Activated CD4-positive, alpha-beta T cell treated with anti-CD3 and anti-CD28 coated beads, Interleukin-2, amount 10 ng/mL, durations not matched to agents 7 days and 5 days (primary cell): ENCODE measurements at regions not wholly inside any gene's neighbourhood (a gene's known extent, or its start where the extent isn't known, plus 50 kb on each side); places are given as distances from the start of the nearest gene placed in this dataset.
A peak's percentile ranks its signal among the peaks of the same experiment; 100 is the strongest.
"Not testable (repeated sequence)": the region's sequence is repeated elsewhere in the genome, so short reads cannot be mapped to it uniquely, and the experiment has no call there.

Experiments used
- CTCF ChIA-PET: fragments of 350-600 bp; sonication (Branson Sonifier 250); formaldehyde crosslinking; loops from one replicate; lab custom pipeline; 2021; ENCODE audit warnings: antibody characterized with exemption; lab: Charles Lee
- POLR2A ChIA-PET: fragments of 350-600 bp; sonication (Branson Sonifier 250); formaldehyde crosslinking; loops from one replicate; lab custom pipeline; 2021; ENCODE audit warnings: antibody characterized with exemption; lab: Charles Lee
- DNase-seq: peaks from one replicate; pipeline ENCODE4 v3.0.0-alpha.2; 2020
- H3K27ac Mint-ChIP-seq: one replicate; pipeline ENCODE4 v1.8.0; 2021; ENCODE audit warnings: mild to moderate bottlenecking, moderate library complexity, mixed read lengths
- H3K27me3 Mint-ChIP-seq: one replicate; pipeline ENCODE4 v1.8.0; 2021; ENCODE audit warnings: mixed read lengths
- H3K36me3 Mint-ChIP-seq: one replicate; pipeline ENCODE4 v1.8.0; 2021; ENCODE audit warnings: low read depth, mixed read lengths
- H3K4me1 Mint-ChIP-seq: one replicate; pipeline ENCODE4 v1.8.0; 2021; ENCODE audit warnings: mixed read lengths
- H3K4me3 Mint-ChIP-seq: one replicate; pipeline ENCODE4 v1.8.0; 2021; ENCODE audit warnings: mild to moderate bottlenecking, moderate library complexity, mixed read lengths
- H3K9me3 Mint-ChIP-seq: one replicate; pipeline ENCODE4 v1.8.0; 2021; ENCODE audit warnings: mixed read lengths

DNA sequence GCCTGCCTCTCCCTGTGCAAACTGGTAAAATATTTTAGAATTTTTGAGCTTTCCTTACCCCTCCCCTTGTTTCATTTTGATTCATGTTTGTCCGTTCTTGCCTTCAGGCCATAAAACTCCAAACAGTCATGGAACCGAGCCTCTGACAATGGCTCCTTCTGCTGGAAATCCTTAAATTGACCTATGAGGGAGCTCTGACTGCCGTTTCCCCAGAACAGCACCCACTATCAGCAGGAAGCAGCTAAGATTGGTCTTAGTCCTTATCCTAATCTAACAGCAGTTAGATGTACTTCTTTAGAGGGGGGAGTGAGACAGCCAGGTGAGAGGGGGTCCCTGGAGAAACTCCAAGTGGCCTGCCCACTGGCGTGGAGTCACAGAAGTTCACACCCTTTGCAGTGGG is 106.7 kb downstream of the FAM174A start:
- Mint-ChIP-seq H3K27ac (no peak overlapping the region), H3K4me3 (no peak overlapping the region), H3K9me3 (no peaks in the 10 kb centered on the region), H3K36me3 (no peaks in the 10 kb centered on the region), H3K27me3 (no peaks in the 10 kb centered on the region), H3K4me1 (no peaks in the 10 kb centered on the region)
- no peak for DNase-seq
- POLR2A ChIA-PET, result no interaction called here
- CTCF ChIA-PET, result no interaction called here

- no peaks in the 10 kb centered on the region for H3K27me3 Mint-ChIP-seq
- peaks cover 7% of the 10 kb centered on the region for H3K4me1 Mint-ChIP-seq
- no peak overlapping the region for H3K4me3 Mint-ChIP-seq
- DNase-seq, result no peak
- H3K36me3 Mint-ChIP-seq, result no peaks in the 10 kb centered on the region
- no peak overlapping the region for H3K27ac Mint-ChIP-seq
- POLR2A ChIA-PET, result no interaction called here
- no peaks in the 10 kb centered on the region for H3K9me3 Mint-ChIP-seq
- CTCF ChIA-PET, result no interaction called here
Observed at GRCh38 chr5:100643473-100643872, 108.3 kb downstream of the FAM174A start.

- Mint-ChIP-seq H3K36me3 (no peaks in the 10 kb centered on the region), H3K9me3 (no peaks in the 10 kb centered on the region), H3K27ac (no peak overlapping the region), H3K27me3 (no peaks in the 10 kb centered on the region), H3K4me1 (peaks cover 7% of the 10 kb centered on the region), H3K4me3 (no peak overlapping the region)
- POLR2A ChIA-PET, result no interaction called here
- DNase-seq, result no peak
- CTCF ChIA-PET, result no interaction called here
Observed at GRCh38 chr5:100644185-100644584, 109.0 kb downstream of the FAM174A start.

GRCh38 chr5:100644776-100645175 is 109.6 kb downstream of the FAM174A start:
- CTCF ChIA-PET, result no interaction called here
- H3K9me3 Mint-ChIP-seq, result no peaks in the 10 kb centered on the region
- no peak overlapping the region for H3K4me3 Mint-ChIP-seq
- no peaks in the 10 kb centered on the region for H3K27me3 Mint-ChIP-seq
- no peak for DNase-seq
- peaks cover 7% of the 10 kb centered on the region for H3K4me1 Mint-ChIP-seq
- POLR2A ChIA-PET, result no interaction called here
- no peaks in the 10 kb centered on the region for H3K36me3 Mint-ChIP-seq
- H3K27ac Mint-ChIP-seq, result no peak overlapping the region

DNA sequence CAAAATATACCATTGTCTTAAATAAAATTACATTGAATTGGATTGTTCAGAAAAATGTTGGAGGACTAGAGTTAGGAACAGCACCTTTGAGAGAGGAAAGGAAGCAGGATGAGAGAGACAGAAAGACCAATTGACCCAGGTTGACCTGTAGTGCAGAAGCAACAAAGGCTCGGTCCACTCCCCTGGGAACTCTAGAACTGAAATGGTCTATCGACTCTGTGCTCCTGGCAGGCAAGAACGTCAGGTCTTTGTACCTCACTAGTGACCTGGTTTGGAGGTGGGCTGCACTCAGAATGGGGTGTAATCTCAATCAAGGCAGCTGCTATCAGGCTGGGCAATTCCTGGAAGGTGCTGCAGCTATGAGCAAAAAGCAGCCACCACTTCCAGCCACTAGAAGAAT is 110.8 kb downstream of the FAM174A start:
- ChIA-PET POLR2A (no interaction called here), CTCF (interaction anchor here (2.7 kb wide), 1 partner anchor 13 kb away, joined by 13 read pairs; no protein-coding TSS in a partner anchor)
- no peak for DNase-seq
- no peaks in the 10 kb centered on the region for H3K9me3 Mint-ChIP-seq
- H3K27me3 Mint-ChIP-seq, result peaks cover under 1% of the 10 kb centered on the region
- peaks cover 7% of the 10 kb centered on the region for H3K4me1 Mint-ChIP-seq
- no peak overlapping the region for H3K4me3 Mint-ChIP-seq
- no peak overlapping the region for H3K27ac Mint-ChIP-seq
- no peaks in the 10 kb centered on the region for H3K36me3 Mint-ChIP-seq

DNA sequence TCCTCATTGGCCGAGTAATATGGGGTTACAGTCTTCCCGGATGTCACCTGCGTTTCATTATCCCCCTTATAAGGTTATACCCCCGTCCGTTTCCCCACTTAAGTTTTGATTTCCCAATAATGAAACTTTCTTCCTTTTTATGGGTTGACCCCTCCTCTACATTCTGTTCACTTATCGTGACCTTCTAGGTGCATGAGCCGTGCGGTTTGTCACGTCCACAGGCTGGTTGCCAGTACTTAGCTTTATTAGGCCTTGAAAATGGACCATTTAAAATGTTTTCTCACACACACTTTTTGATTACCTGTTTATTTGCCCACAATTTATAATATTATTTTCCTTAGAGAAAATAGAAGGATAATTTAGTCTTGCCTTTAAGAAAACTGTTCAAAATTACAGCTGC is 111.5 kb downstream of the FAM174A start:
- H3K36me3 Mint-ChIP-seq, result no peaks in the 10 kb centered on the region
- H3K27ac Mint-ChIP-seq, result no peak overlapping the region
- no peaks in the 10 kb centered on the region for H3K9me3 Mint-ChIP-seq
- no peak for DNase-seq
- ChIA-PET CTCF (interaction anchor here (2.7 kb wide), 1 partner anchor 12 kb away, joined by 13 read pairs; no protein-coding TSS in a partner anchor), POLR2A (no interaction called here)
- H3K4me1 Mint-ChIP-seq, result peaks cover 7% of the 10 kb centered on the region
- no peak overlapping the region for H3K4me3 Mint-ChIP-seq
- peaks cover 4% of the 10 kb centered on the region for H3K27me3 Mint-ChIP-seq

- ChIA-PET POLR2A (no interaction called here), CTCF (interaction anchor here (2.7 kb wide), 1 partner anchor 11 kb away, joined by 13 read pairs; no protein-coding TSS in a partner anchor)
- H3K9me3 Mint-ChIP-seq, result no peaks in the 10 kb centered on the region
- no peak for DNase-seq
- no peak overlapping the region for H3K4me3 Mint-ChIP-seq
- H3K27ac Mint-ChIP-seq, result no peak overlapping the region
- H3K36me3 Mint-ChIP-seq, result no peaks in the 10 kb centered on the region
- peaks cover 7% of the 10 kb centered on the region for H3K4me1 Mint-ChIP-seq
- H3K27me3 Mint-ChIP-seq, result peaks cover 4% of the 10 kb centered on the region
Observed at GRCh38 chr5:100647461-100648230, 112.5 kb downstream of the FAM174A start.

DNA sequence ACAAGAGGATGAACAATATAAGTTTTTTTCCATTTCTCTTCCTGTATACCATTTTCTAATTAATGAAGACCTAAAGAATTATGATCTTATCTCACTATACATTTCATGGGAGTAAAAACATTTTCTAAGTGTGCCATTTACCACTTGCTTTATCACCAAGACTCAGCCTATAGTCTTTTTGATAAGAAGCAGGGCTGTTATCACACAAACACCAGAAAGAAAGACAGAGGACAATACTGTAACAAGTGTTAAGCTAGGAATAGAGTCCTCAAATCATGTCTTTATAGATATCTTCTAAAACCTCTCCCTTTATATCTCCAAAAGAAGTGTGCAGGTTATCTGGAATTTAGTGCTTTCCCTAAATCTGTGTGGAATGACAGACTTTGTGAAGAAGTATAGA is 119.7 kb downstream of the FAM174A start:
- ChIA-PET POLR2A (no interaction called here), CTCF (interaction anchor here (0.6 kb wide), 1 partner anchor 297 kb away, joined by 3 read pairs; no protein-coding TSS in a partner anchor)
- Mint-ChIP-seq H3K9me3 (no peaks in the 10 kb centered on the region), H3K4me1 (peaks cover 7% of the 10 kb centered on the region), H3K27me3 (peaks cover 9% of the 10 kb centered on the region), H3K4me3 (no peak overlapping the region), H3K36me3 (no peaks in the 10 kb centered on the region), H3K27ac (no peak overlapping the region)
- no peak for DNase-seq

GRCh38 chr5:100656771-100657170 is 121.6 kb downstream of the FAM174A start:
- H3K9me3 Mint-ChIP-seq, POLR2A ChIA-PET, H3K27ac Mint-ChIP-seq, H3K4me1 Mint-ChIP-seq, H3K36me3 Mint-ChIP-seq, H3K4me3 Mint-ChIP-seq, DNase-seq, H3K27me3 Mint-ChIP-seq: not testable (repeated sequence)
- CTCF ChIA-PET, result interaction anchor here (3.9 kb wide), 1 partner anchor 9 kb away, joined by 13 read pairs; no protein-coding TSS in a partner anchor

DNA sequence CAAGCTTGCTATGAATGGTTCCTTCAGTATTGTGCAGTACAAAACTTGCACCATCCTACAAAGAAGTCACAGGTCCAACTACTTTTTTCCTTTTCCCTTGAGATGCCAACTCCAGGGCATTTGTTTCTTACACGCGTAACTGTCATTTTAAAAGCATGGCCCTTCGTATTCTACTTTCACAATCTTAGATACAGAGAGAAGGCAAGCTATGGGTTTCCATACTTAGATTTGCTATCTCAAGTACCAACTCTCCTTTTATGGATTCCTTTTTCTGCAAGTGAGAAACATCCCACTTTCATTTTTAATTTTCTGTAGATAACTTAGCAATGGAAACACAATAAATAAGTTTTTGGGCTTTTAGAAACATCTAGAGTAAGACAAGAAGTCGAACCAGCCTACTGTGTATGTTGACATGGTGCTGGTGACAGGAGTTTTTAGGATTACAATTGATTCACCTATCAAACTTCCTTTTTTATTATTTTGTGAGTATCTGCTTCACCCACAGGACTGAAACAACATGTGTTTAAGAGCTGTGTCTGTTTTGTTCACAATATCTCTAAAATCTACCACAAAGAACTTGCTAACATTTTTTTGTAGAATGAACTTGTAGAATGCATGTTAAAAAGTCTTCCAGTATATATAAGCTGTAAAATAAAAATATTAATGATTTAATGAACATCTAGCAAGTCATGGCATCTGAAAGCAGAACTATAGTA is 124.1 kb downstream of the FAM174A start:
- H3K27ac Mint-ChIP-seq, result no peak overlapping the region
- H3K9me3 Mint-ChIP-seq, result no peaks in the 10 kb centered on the region

GRCh38 chr5:100664140-100664539 is 129.0 kb downstream of the FAM174A start:
- POLR2A ChIA-PET, result no interaction called here
- Mint-ChIP-seq H3K4me1 (peaks cover 18% of the 10 kb centered on the region), H3K9me3 (no peaks in the 10 kb centered on the region), H3K36me3 (peaks cover 1% of the 10 kb centered on the region), H3K27me3 (no peaks in the 10 kb centered on the region), H3K27ac (no peak overlapping the region), H3K4me3 (no peak overlapping the region)
- CTCF ChIA-PET, result no interaction called here
- DNase-seq, result no peak

More for the DNA sequence above, 124.1 kb downstream of the FAM174A start:
- DNase-seq, result no peak
- H3K4me3 Mint-ChIP-seq, result no peak overlapping the region
- POLR2A ChIA-PET, result no interaction called here
- H3K27me3 Mint-ChIP-seq, result peaks cover 1% of the 10 kb centered on the region
- peaks cover 8% of the 10 kb centered on the region for H3K4me1 Mint-ChIP-seq
- CTCF ChIA-PET, result interaction anchor here (3.9 kb wide), 1 partner anchor 12 kb away, joined by 13 read pairs; no protein-coding TSS in a partner anchor
- H3K36me3 Mint-ChIP-seq, result no peaks in the 10 kb centered on the region

DNA sequence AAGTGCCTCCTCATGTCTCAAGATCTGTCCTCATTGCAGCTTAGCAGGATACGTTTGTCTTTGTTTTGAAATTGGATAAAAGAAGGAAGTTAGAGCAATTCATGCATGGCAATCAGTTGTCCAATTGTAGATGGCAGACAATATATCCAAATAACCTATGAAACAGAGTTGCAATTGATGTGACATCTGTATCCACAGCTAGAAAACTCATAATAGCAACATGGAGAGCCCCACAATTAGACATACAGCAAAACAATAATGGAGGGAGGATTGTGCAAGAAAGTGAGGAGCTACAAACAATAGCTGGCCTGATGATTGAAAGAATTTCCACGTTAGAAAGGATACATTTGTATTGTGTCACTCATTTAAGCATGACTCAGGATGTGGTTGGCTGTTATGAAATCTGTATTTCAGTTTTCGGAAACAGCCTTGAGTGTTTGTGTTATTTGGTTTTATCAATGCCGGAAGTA is 132.0 kb downstream of the FAM174A start:
- DNase-seq, result peak; percentile 31
- Mint-ChIP-seq H3K4me3 (no peak overlapping the region), H3K9me3 (peaks cover 4% of the 10 kb centered on the region), H3K27me3 (no peaks in the 10 kb centered on the region), H3K4me1 (peaks cover 11% of the 10 kb centered on the region), H3K36me3 (peaks cover 1% of the 10 kb centered on the region), H3K27ac (peak overlapping the region; percentile 71)
- POLR2A ChIA-PET, result no interaction called here
- CTCF ChIA-PET, result no interaction called here

DNA sequence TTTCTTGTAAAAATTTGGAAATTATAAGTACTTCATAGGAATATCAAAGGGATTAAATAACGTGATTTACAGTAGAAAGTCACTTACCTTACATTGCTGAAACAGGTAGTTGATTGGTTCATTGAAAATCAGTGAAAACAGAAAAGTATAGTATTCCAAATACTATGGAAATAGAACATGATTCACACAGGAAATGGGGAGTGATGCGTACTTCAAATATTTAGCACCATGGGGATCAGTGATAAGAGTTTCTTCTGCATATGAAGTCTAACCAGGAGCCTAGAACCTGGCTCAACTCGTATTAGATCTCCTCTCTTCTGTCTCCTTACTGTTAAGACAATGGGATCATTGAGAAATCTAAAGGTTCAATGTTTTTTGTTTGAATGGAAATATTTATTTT is 133.3 kb downstream of the FAM174A start:
- no peak overlapping the region for H3K27ac Mint-ChIP-seq

More for the DNA sequence above, 133.3 kb downstream of the FAM174A start:
- Mint-ChIP-seq H3K36me3 (peaks cover 1% of the 10 kb centered on the region), H3K4me3 (no peak overlapping the region), H3K4me1 (peaks cover 11% of the 10 kb centered on the region), H3K27me3 (peaks cover under 1% of the 10 kb centered on the region), H3K9me3 (peaks cover 4% of the 10 kb centered on the region)
- ChIA-PET POLR2A (no interaction called here), CTCF (interaction anchor here (0.6 kb wide), 1 partner anchor 95 kb away, joined by 3 read pairs; no protein-coding TSS in a partner anchor)
- no peak for DNase-seq
